Stimulated activated CD4-positive, alpha-beta T cell treated with anti-CD3 and anti-CD28 coated beads, Interleukin-12 subunit alpha, Interleukin-12 subunit beta, amount 100 ng/mL, for 24 hours (primary cell): ENCODE measurements at regions not wholly inside any gene's neighbourhood (a gene's known extent, or its start where the extent isn't known, plus 50 kb on each side); places are given as distances from the start of the nearest gene placed in this dataset.
"Not testable (repeated sequence)": the region's sequence is repeated elsewhere in the genome, so short reads cannot be mapped to it uniquely, and the experiment has no call there.

Experiments
- DNase-seq, 2 experiments: peaks; one replicate each; pipeline ENCODE4 v3.0.0-alpha.2; 2020; ENCODE audit warnings: low read depth in 2 of 2

DNA sequence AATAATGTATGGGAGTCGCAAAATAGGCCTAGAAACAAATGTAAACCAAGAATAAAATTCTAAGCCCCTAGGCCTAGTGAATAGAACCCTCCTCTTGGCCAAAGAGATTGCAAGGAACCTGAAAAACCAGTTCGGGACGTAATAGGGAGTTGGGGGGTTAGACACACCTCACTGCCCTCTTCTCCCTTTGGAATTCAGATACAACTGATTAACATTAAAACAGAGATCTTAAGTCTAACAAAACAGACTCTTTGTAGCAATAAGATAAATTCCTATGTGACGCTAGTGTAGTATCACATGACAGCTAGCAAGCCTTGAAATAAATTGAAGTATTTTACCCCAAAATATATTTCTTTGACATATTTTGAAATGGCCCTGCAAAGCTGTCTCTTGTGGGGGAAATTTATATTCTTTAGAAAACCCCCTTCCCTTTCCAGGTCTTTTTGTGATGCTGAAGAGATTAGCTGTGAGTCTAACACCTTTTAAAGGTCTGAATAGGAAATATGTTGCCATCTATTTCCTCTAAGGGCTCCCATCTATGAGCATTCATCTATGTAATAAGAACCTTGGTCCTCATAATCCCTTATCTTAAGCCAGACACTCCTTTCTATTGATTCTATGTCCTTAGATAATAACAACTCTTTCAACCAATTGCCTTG lies 623.4 kb upstream of the NRG3 start:
- no peak for DNase-seq

GRCh38 chr10:81264991-81265390 lies 610.0 kb upstream of the NRG3 start:
- DNase-seq: not testable (repeated sequence)

GRCh38 chr10:81270051-81270450 lies 604.9 kb upstream of the NRG3 start:
- DNase-seq: no peak

GRCh38 chr10:81280497-81281479 lies 594.2 kb upstream of the NRG3 start:
- no peak for DNase-seq

DNA sequence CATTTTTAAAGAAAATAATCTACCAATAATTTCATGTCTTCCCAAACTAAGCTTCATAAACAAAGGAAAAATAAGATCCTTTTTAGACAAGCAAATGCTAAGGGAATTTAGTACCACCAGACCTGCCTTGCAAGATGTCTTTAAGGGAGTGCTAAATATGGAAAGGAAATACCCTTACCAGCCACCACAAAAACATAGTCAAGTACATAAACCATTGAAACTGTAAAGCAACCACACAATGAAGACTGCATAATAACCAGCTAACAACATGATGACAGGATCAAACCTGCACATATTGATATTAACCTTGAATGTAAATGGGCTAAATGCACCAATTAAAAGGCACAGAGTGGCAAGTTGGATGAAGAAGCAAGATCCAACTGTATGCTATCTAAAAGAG lies 586.5 kb upstream of the NRG3 start:
- no peak for DNase-seq

GRCh38 chr10:81297292-81297691 lies 577.7 kb upstream of the NRG3 start:
- DNase-seq: no peak

GRCh38 chr10:81303656-81304055 lies 571.3 kb upstream of the NRG3 start:
- DNase-seq: no peak

DNA sequence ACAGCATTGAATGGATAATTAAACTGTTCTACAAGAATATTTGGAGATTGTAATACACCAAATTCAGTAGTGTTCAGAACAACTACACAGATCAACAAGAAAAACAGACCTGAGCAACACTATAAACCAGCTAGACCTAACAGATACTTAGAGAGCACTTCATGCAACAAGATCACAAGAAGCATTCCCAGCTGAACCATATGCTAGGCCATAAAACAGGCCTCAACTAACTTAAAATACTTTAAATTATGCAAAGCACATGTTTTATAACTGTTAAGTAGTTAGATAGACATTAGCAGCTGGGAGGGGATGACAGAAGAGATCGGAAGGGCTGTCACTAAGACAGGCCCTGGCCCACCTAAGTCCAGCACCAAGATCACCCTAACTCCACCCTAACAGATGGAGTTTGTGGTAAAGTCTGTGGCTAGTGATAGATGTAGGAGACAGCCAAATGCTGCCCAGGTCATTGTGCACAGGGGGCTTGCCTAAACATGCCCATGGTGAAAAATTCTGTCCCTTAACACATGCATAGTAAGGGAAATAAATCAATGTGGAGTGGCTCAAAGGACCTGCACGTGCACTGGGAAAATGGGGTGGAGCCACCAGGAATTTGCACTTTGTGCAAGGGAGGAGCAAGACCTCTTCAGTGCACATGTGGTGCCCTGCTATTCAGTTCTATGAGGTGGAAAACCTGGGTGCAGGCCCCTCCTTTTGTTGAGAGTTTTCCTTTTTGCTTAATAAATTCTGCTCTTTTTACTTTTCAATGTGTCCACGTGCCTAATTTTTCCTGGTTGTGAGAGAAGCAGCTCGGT lies 567.8 kb upstream of the NRG3 start:
- no peak for DNase-seq

- no peak for DNase-seq
Observed at GRCh38 chr10:81309041-81309552, 565.9 kb upstream of the NRG3 start.

DNA sequence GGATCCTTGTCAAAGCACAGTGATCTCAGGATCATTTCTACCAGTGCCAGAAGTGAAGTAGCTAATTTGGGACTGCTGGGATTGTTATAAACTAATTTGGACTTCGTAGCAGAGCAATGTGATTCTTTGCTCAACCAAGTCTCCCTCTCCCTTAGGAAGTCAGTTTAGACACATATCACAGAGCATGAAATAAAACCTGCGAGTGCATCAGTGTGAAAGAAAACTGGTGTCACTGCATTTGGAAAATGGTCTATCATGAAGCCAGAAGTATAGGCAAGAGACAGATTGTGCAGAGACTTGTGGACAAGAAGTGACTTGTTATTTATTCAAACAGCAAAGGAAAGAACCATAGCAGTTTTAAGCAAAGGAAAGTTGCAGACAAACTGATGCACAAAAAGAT lies 560.5 kb upstream of the NRG3 start:
- DNase-seq: no peak

DNA sequence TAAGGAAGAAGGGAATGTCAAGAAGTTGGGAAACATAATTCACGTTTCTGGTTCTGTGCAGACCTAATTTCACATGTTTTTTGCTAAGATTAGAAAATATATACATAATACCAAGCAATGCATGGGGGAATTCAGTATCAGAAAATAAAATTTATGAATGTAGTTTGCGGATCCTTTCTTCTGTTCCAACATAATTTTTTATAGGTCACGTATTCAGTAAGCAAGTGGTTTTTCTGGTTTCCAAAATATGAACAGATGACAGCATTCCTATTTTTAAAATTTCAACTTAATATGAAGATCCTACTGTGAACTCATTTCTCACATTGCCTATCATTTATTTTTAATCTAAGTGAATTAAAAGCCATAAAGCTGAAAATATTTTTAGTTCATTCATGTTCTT lies 560.0 kb upstream of the NRG3 start:
- DNase-seq: no peak

- no peak for DNase-seq
Observed at GRCh38 chr10:81348003-81348402, 527.0 kb upstream of the NRG3 start.

- no peak for DNase-seq
Observed at GRCh38 chr10:81367132-81367531, 507.9 kb upstream of the NRG3 start.

DNA sequence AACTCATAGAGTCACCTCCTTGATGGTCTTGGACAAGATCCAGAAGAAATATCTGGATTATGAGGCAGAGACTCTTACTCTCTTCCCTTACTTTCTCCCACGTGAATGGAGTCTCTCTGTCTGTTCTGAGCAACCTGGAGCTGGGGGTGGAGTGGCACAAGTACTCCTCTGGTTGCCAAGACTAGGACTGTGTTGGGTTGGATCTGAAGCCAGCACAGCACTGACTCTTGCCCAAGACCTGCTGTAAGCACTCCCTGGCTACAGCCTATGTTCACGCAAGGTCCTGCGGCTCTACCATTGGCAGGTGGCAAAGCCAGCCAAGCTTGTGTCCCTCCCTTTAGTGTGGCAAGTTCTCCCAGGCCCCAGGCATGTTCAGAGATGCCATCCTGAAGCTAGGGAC lies 488.2 kb upstream of the NRG3 start:
- no peak for DNase-seq

DNA sequence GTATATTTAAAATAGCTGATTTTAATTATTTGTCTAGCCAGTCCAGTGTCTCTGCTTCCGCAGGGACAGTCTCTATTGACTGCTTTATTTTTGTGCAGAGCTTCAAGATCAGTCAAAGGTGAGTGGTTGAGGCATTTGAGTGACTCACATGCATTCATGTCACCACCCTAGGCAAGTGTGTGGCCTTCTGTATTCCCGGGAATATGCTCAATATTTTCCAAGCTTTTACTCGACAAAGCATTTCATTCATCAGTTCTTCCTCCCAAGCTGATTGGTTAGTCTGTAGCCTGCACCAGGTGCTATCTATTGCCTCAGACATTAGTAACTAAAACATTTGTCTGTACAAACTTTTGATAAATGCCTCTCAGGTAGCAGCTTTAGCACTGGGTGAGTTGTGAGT lies 471.5 kb upstream of the NRG3 start:
- DNase-seq: no peak

DNA sequence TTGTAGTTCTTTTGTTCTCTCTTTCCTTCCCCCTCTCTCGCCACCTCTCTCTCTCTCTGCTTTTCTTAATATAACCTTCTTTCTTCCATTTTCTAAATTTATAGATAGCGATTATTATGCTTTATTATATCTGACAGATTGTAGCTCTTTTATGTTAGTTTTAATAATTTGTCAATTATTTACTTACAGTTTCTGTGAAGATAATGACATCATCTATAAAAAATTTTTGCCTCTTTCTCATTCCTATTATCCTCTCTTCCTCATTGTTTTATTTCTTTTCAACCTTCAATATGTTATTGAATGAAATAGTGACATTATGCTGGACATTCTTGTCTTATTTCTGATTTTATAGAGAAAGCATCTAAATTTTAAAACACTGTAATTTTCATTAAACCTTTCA lies 469.6 kb upstream of the NRG3 start:
- no peak for DNase-seq

- DNase-seq: no peak
Observed at GRCh38 chr10:81414038-81414437, 461.0 kb upstream of the NRG3 start.

GRCh38 chr10:81426722-81427121 lies 448.3 kb upstream of the NRG3 start:
- DNase-seq: no peak

- DNase-seq: no peak
Observed at GRCh38 chr10:81428456-81429134, 446.4 kb upstream of the NRG3 start.

GRCh38 chr10:81439445-81439844 lies 435.5 kb upstream of the NRG3 start:
- no peak for DNase-seq

DNA sequence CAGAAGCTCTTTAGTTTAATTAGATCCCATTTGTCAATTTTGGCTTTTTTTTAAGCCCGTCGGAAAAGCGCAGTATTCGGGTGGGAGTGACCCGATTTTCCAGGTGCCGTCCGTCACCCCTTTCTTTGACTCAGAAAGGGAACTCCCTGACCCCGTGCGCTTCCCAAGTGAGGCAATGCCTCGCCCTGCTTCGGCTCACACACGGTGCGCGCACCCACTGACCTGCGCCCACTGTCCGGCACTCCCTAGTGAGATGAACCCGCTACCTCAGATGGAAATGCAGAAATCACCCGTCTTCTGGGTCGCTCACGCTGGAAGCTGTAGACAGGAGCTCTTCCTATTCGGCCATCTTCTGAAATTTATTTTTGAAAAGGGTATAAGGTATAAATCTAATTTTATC lies 433.4 kb upstream of the NRG3 start:
- DNase-seq: not testable (repeated sequence)
